GM19238 (cell line): ENCODE measurements at regions not wholly inside any gene's neighbourhood (a gene's known extent, or its start where the extent isn't known, plus 50 kb on each side); places are given as distances from the start of the nearest gene placed in this dataset.

ENCODE experiments used
- DNase-seq: peaks from one replicate; pipeline ENCODE4 v3.0.0; 2011; ENCODE audit warnings: low spot score; ENCODE audit not compliant: insufficient read length

- DNase-seq: no peak
These were observed 528.4 kb upstream of the SEMA6D start for GRCh38 chr15:47188758-47189507.

DNA sequence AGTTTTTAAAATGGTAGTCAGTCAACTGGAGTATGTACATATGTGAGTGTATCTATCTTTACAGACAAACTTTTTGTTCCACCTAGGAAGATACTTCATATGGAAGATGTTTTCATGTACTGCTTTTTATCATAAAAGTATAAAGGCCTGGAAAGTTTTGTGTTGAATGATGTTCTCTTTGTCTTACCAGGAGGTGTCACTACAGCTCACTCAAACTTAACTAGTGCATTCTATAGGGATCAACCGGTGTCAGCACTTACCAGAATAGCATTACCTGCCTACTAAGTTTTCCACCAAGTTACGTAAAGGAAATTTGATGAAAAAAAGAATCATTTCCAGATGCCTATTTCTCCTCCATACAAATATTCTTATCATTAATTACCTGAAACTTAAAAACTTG lies 522.6 kb upstream of the SEMA6D start:
- DNase-seq: no peak

DNA sequence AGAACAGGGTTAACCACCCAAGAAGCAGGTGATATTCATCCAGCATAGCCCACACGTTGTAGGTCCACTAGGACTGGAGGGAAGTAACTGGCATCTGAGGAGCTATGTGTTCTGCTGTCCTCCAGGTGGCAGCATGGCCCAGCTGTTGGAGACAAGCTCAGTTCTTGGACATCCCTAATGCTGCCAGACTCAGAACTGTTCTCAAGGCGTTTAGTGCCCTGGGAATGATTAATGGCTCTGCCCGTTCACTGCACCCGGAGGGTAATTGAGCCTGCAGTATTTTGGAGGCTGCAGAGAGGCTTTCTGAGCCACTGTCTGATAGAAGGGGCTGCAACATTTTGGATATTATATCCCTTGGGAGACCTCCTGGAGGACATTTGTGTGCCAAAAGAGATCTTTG lies 521.3 kb upstream of the SEMA6D start:
- DNase-seq: peak; percentile 7

- no peak for DNase-seq
These were observed 513.3 kb upstream of the SEMA6D start for GRCh38 chr15:47203993-47204392.

DNA sequence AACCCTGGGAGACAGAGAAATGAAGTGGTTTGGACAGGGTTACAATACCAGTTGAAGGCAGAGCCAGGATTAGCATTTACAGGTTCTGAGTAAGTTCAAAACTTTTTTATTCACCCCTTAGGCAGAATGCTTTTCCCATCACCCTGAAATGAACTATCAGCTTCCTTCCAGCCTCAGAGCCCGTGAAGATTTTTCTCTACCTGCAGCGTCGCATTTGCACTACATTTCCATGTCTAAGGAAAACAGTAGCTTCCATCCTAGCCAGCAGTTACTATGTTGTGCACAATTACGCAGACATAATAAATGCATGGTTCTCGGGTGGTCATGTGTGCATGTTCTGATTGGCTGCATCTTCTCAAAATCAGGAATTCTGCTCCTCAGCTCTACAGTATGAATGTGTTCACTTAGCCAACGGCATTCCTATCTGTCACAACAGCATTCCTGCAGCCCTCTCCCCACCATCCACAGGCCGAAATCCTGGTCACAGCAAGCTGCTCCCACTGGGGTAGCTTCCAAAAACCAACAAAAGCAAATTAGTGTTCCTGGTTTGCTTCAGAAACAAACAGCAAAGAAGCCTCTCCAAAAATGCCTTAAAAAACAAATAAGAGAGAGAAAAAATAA lies 510.8 kb upstream of the SEMA6D start:
- no peak for DNase-seq

GRCh38 chr15:47209591-47209990 lies 507.7 kb upstream of the SEMA6D start:
- DNase-seq: no peak

DNA sequence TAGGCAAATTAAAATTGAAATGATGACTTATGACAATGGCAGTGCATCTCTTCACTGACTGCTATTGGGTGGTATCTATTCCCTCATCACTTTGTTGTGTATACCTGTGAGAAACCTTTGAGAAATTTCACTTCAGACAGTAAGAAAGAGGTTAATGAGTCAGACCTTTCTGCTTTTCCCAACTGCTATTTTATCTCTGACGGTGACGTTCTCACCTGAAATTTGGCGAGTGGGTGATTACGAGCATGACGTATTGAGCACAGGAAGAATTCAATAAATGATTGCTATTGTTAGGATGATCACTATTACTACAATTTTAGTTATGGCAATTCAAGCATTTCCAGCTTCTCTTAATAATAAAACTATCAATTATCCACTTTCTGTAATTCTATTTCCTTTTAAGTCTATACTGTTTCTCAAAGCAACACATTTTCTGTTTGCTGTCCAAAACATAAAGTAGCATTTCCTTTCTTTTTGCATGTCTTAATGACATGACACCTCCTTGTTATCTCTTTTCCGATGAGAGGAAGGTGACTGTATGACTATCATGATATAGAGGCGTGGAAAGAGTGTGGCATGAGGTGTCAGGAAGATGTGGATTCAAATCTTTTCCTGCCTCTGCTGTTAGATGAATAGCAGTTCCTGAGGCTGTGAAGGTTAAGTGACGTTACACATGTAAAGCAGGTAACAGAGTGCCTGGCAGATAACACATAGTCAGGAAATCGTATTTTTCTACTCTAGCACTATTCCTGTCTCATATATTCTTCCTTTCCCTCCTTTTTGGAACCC lies 504.9 kb upstream of the SEMA6D start:
- DNase-seq: no peak

- no peak for DNase-seq
These were observed 503.4 kb upstream of the SEMA6D start for GRCh38 chr15:47213883-47214282.

GRCh38 chr15:47218295-47218694 lies 499.0 kb upstream of the SEMA6D start:
- no peak for DNase-seq

GRCh38 chr15:47244361-47244760 lies 472.9 kb upstream of the SEMA6D start:
- DNase-seq: no peak

DNA sequence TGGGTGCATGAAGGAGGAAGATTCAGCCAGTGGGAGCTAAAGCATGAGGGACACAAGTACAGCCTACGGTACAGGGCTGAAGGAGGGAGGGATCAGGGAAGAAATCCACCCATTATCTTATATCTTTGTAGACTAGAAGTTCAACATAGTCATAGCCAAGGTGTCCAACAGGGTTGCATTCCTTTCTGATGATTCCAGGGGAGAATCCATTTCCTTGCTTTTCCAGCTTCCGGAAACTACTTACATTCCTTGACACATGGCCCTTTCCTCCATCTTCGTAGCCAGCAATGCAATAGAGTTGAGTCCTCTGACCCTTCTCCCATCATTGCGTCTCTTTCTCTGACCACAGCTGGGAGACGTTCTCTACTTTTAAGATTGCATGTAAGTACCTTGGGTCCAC lies 471.0 kb upstream of the SEMA6D start:
- DNase-seq: no peak

- DNase-seq: no peak
These were observed 458.8 kb upstream of the SEMA6D start for GRCh38 chr15:47258521-47258920.

DNA sequence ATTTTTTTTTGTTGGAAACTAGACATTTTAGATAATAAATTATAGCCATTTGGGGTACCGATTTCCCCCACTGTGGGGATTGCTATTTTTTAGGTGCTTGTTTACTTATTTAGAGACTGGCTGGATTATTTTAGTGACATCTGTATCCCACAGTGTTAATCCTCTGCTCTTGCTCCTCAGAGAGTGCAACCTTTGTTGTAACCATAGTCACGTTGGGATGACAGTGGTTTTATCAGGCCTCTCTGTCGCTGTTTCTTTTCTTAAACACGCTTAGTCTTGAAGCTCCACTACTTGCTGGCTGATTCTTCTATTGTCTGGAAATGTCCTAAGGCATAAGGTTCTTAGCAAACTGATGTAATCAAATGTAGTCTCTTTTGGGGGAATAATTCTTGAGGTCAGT lies 451.6 kb upstream of the SEMA6D start:
- no peak for DNase-seq

GRCh38 chr15:47266566-47266965 lies 450.7 kb upstream of the SEMA6D start:
- no peak for DNase-seq

DNA sequence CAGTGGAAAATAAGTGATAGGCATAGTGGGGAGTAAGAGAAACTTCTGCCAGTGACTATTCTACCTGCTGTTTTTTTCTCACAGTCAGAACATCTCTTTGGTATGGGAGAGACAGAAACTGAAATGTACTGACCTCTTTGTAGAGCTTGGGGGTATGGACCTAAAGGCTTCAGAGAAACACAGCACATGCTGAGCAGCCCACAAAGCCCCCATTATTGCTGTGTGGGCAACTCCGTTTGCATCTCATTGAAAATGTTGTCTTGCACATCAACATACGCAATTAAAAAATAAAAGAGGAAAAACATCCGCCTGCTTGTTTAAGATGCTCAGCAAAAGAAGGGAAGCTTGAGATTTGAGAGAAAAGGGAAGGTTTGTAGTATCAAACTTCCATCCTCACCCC lies 443.4 kb upstream of the SEMA6D start:
- no peak for DNase-seq

DNA sequence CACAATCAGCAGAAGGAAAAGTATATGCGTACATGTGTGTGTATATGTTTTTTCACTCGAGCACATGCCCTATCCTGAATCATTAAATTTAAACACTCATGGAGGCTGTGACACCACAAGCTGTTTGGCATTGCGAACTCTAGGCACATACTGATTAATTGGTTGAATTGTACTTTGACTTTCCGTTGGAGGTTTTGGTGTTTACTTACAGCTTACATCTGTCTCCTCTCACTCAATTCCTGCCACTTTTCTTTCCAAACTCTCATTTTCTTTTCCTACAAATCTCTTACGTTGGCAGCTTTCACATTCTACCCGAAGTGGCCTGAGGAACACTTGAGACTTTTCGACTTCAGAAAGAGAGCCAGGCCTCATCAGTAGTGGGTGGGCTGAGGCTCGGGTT lies 434.1 kb upstream of the SEMA6D start:
- no peak for DNase-seq

DNA sequence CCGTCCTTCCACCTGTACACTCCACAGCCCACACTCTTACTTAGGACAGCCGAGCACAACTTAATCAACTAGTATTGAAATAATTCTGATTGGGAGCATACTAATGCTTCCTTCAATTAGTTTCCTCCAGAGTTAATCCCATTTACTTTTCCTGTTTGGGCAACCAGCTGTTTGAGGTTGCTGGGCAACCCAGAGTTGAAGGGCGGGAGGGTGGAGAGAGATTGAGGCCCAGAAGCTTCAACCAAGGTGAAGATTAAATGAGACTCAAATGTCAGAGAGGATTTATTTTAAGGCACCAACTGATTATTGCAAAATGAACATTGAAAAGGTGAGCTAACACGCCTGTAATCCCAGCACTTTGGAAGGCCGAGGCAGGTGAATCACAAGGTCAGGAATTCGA lies 428.5 kb upstream of the SEMA6D start:
- DNase-seq: no peak

DNA sequence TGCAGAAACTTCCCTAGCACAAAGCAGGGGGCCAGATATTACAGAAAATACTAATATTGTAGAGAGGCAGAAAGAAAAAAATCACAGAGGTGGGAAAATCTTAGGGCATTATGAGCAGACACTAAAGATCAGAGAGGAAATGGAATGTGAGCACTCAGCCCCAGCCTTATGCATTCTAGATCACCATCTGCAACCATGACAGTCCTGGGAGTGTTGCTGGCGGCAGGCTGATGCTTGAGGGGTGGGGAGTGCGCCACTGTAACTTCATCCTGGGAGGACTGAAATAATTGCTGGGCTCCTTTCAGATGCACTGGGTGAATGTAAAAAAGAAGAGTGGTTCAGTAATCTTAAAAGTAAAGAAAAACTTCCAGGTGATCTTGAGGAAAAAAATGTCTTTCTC lies 427.6 kb upstream of the SEMA6D start:
- no peak for DNase-seq

- DNase-seq: no peak
These were observed 425.5 kb upstream of the SEMA6D start for GRCh38 chr15:47291767-47292166.

DNA sequence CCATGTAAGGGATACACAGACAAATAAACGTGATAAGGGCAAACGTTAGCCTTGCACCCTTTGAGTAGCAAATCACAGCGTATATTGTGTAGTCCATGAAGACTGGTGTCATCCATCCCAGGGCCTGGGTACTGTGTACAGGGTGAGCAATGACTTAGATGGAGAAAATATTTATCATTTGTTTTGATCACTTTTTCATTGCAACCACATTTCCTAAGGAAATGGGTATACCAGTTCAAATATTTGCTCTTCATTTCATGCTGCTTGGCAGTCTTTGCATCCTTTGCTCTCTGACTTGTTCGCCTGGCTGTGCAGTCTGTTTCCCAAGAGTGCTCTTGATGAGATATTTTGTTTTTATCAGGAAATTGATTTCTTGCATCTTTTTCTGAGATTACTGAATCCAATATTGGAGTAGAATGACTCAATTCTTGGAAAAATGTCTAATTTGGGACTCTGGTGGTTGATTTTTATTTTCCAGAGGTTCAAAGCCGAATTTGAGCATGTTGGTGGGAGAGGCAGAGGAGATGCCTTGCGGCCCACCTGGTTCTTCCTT lies 424.6 kb upstream of the SEMA6D start:
- no peak for DNase-seq

DNA sequence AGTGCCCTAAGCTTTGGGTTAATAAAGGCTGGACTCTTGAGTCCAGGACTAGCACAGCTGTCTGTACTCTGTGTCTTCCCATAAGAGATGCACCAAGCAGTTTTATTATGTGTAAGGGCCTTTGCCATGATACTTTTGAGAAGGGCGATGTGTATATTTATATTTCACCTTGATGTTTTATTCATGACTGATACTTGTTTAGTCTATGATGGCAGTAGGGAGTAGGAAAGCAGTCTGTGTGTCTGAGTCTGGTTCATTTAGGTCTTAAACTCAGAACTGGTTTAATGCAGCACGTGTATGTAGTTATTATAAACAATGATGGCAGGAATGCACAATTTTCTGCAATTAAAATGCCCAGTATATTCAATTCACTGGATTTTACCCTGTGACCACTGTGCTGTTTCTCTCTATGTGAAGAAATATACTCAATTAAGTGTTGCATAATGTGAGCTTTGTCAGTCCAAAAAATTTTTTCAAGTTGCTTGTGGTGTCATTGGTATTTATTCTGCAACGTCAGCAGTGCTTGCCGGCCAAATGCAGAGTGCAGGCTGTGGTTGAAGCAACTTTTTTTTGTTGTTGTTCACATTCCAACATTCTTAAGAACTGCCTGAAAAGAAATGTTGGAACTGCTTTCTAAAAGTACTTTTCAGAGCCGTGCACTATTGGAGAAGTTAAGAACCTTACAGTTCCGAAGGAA lies 423.7 kb upstream of the SEMA6D start:
- DNase-seq: no peak
